ENCODE measurements at regions not wholly inside any gene's neighbourhood (a gene's known extent, or its start where the extent isn't known, plus 50 kb on each side); places are given as distances from the start of the nearest gene placed in this dataset.

- H3K27me3 ChIP-seq (replicated peaks; ENCODE audit: control insufficient read depth, insufficient read depth, low read length), result no peaks in the 10 kb centered on the region
- TF ChIP-seq CTCF (IDR thresholded peaks at IDR 0.05; ENCODE audit: insufficient read depth, low read length, poor library complexity, severe bottlenecking), result no peak
- H3K4me3 ChIP-seq (replicated peaks; ENCODE audit: low read depth, low read length), result no peak overlapping the region
- DNase-seq (ENCODE audit: extremely low read depth, insufficient read length), result no peak
- no peaks in the 10 kb centered on the region for H3K36me3 ChIP-seq (ENCODE audit: control insufficient read depth, insufficient read depth, low read length)
Measured at GRCh38 chr15:91584895-91585294, 268.6 kb upstream of the SLCO3A1 start.

GRCh38 chr15:91586560-91586959, 266.9 kb upstream of the SLCO3A1 start:
- Histone ChIP-seq H3K4me3 (replicated peaks; ENCODE audit: low read depth, low read length) (no peak overlapping the region), H3K27me3 (replicated peaks; ENCODE audit: control insufficient read depth, insufficient read depth, low read length) (no peaks in the 10 kb centered on the region), H3K36me3 (ENCODE audit: control insufficient read depth, insufficient read depth, low read length) (no peaks in the 10 kb centered on the region)
- DNase-seq (ENCODE audit: extremely low read depth, insufficient read length), result no peak
- TF ChIP-seq CTCF (IDR thresholded peaks at IDR 0.05; ENCODE audit: insufficient read depth, low read length, poor library complexity, severe bottlenecking), result no peak

- H3K27me3 ChIP-seq (replicated peaks; ENCODE audit: control insufficient read depth, insufficient read depth, low read length), result no peaks in the 10 kb centered on the region
- H3K36me3 ChIP-seq (ENCODE audit: control insufficient read depth, insufficient read depth, low read length), result no peaks in the 10 kb centered on the region
- TF ChIP-seq CTCF (IDR thresholded peaks at IDR 0.05; ENCODE audit: insufficient read depth, low read length, poor library complexity, severe bottlenecking), result no peak
- DNase-seq (ENCODE audit: extremely low read depth, insufficient read length), result no peak
- H3K4me3 ChIP-seq (replicated peaks; ENCODE audit: low read depth, low read length), result no peak overlapping the region
Measured at GRCh38 chr15:91589360-91589759, 264.1 kb upstream of the SLCO3A1 start.

GRCh38 chr15:91592567-91592966, 260.9 kb upstream of the SLCO3A1 start:
- DNase-seq (ENCODE audit: extremely low read depth, insufficient read length), result no peak
- Histone ChIP-seq H3K36me3 (ENCODE audit: control insufficient read depth, insufficient read depth, low read length) (no peaks in the 10 kb centered on the region), H3K27me3 (replicated peaks; ENCODE audit: control insufficient read depth, insufficient read depth, low read length) (no peaks in the 10 kb centered on the region), H3K4me3 (replicated peaks; ENCODE audit: low read depth, low read length) (no peak overlapping the region)
- TF ChIP-seq CTCF (IDR thresholded peaks at IDR 0.05; ENCODE audit: insufficient read depth, low read length, poor library complexity, severe bottlenecking), result no peak

- Histone ChIP-seq H3K36me3 (ENCODE audit: control insufficient read depth, insufficient read depth, low read length) (no peaks in the 10 kb centered on the region), H3K4me3 (replicated peaks; ENCODE audit: low read depth, low read length) (no peak overlapping the region), H3K27me3 (replicated peaks; ENCODE audit: control insufficient read depth, insufficient read depth, low read length) (no peaks in the 10 kb centered on the region)
- DNase-seq (ENCODE audit: extremely low read depth, insufficient read length), result no peak
- no peak for TF ChIP-seq CTCF (IDR thresholded peaks at IDR 0.05; ENCODE audit: insufficient read depth, low read length, poor library complexity, severe bottlenecking)
Measured at GRCh38 chr15:91593067-91593466, 260.4 kb upstream of the SLCO3A1 start.

GRCh38 chr15:91593653-91594052, 259.9 kb upstream of the SLCO3A1 start:
- no peak for TF ChIP-seq CTCF (IDR thresholded peaks at IDR 0.05; ENCODE audit: insufficient read depth, low read length, poor library complexity, severe bottlenecking)
- Histone ChIP-seq H3K36me3 (ENCODE audit: control insufficient read depth, insufficient read depth, low read length) (no peaks in the 10 kb centered on the region), H3K27me3 (replicated peaks; ENCODE audit: control insufficient read depth, insufficient read depth, low read length) (no peaks in the 10 kb centered on the region), H3K4me3 (replicated peaks; ENCODE audit: low read depth, low read length) (no peak overlapping the region)
- DNase-seq (ENCODE audit: extremely low read depth, insufficient read length), result no peak

Data from GM06990 (cell line).